ENCODE measurements at regions not wholly inside any gene's neighbourhood (a gene's known extent, or its start where the extent isn't known, plus 50 kb on each side); places are given as distances from the start of the nearest gene placed in this dataset.
"Not testable (repeated sequence)": the region's sequence is repeated elsewhere in the genome, so short reads cannot be mapped to it uniquely, and the experiment has no call there.

DNA sequence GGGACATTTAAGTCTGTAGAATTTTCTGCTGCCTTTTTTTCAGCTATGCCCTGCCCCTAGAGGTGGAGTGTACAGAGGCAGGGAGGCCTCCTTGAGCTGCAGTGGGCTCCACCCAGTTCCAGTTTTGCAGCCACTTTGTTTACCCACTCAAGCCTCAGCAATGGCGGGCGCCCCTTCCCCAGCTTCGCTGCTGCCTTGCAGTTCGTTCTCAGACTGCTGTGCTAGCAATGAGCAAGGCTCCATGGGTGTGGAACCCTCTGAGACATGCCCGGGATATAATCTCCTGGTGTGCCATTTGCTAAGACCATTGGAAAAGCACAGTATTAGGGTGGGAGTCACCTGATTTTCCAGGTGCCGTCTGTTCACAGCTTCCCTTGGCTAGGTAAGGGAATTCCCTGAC, 68.0 kb upstream of the SEMA3E start:
- DNase-seq = not testable (repeated sequence)

DNA sequence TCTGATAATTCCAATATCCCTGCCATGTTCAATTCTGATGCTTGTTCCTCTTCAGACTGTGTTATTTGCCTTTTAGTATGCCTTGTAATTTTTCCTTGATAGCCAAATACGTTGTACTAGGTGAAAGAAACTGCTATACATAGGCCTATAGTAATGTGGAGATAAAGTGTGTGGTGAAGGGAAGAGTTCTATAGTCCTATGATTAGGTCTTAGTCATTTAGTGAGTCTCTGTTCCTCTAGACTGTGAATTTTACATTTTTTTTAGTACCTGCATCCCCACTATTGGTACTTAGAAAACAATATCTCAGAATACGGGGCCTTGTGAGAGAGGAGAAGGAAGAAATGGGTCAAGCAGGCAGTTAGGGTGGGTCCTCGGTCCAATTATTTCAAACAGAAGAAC, 59.6 kb upstream of the SEMA3E start:
- DNase-seq = no peak

DNA sequence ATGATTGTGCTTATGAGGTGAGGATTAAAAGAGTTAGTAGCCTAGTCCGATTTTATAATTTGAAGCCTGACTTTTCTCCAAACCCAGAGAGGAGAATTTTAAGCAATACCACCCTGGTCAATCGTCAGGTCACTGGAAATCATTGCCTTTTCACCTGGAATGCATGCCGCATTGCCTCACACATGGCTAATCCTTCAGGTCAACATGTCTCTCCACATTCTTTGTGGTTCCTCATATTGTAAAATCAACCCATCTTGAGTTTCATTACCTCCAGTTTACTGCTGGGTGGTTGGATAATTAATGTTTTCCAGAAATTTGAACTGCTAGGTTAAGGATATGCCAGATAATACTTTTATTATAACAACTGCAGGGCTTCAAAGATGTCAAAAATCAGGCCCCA, 55.6 kb upstream of the SEMA3E start:
- DNase-seq = no peak

DNA sequence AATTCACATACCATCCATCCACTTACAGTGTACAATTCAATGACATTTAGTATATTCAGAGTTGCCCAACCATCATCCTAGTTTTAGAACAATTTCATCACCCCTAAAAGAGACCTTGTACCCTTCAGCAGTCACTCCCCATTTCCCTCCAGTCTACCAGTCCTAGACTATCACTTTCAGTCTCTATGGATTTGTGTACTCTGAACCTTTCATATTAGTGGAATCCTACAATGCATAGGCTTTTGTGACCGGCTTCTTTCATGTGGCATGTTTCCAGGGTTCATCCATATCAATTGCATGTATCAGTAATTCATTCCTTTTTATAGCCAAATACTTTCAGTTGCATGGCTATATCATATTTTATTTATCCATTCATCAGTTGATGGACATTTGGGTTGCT, 53.5 kb upstream of the SEMA3E start:
- DNase-seq = no peak

DNA sequence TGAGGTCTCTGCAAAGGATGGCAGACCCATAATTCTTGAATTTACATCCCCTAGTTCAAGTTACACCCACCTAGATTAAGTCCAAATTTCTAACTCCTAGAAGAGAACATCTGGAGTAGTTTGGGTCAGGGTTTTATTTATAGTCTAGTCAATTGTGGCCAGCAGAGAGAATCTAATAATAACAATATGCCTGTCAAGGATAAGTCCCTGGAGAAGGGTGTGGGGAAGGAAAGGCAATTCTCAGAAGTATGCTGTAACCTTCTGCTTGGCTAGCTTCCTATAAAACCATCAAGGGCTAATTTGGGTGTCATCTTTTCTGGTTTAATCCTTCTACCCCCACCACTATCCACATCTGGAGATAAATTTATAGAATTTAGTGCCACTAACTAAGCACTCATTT, 52.8 kb upstream of the SEMA3E start:
- DNase-seq = no peak
